Keratinocyte (primary cell): ENCODE measurements at regions not wholly inside any gene's neighbourhood (a gene's known extent, or its start where the extent isn't known, plus 50 kb on each side); places are given as distances from the start of the nearest gene placed in this dataset.

ENCODE experiments used
- DNase-seq: peaks from one replicate; pipeline ENCODE4 v3.0.0-alpha.2; 2011; ENCODE audit warnings: low read depth, missing footprints, low spot score
- FAIRE-seq: peaks from 2 replicates; lab custom pipeline; 2011; peaks lifted over from hg19 to GRCh38; lab: Jason Lieb, UNC
- H2AFZ ChIP-seq: 2 replicates; pipeline ENCODE4 v1.6.0; 2012; ENCODE audit warnings: low read length, control low read depth, inconsistent platforms; ENCODE audit not compliant: control insufficient read depth
- H3K27ac ChIP-seq: 2 replicates; pipeline ENCODE4 v1.5.1; 2011; ENCODE audit warnings: low read length; ENCODE audit not compliant: control insufficient read depth, insufficient read depth
- H3K27me3 ChIP-seq: 3 replicates; pipeline ENCODE4 v1.6.0; 2011; ENCODE audit warnings: low read length; ENCODE audit not compliant: control insufficient read depth, insufficient read depth; ENCODE audit errors: extremely low read depth
- H3K36me3 ChIP-seq, 2 experiments: 2 replicates in 1 of 2; 3 replicates in 1 of 2; pipeline ENCODE4 v1.5.1; 2011; ENCODE audit warnings: low read length in 2 of 2, mild to moderate bottlenecking in 1 of 2; ENCODE audit not compliant: control insufficient read depth in 2 of 2, insufficient read depth in 2 of 2; ENCODE audit errors: extremely low read depth in 1 of 2
- H3K4me1 ChIP-seq: 3 replicates; pipeline ENCODE4 v1.5.1; 2011; ENCODE audit warnings: low read length; ENCODE audit not compliant: control insufficient read depth, insufficient read depth; ENCODE audit errors: extremely low read depth
- H3K4me2 ChIP-seq: 3 replicates; pipeline ENCODE4 v1.6.0; 2011; ENCODE audit warnings: low read depth, low read length; ENCODE audit not compliant: control insufficient read depth, insufficient read depth; ENCODE audit errors: extremely low read depth
- H3K4me3 ChIP-seq, 3 experiments: fragments of 200-600 bp in 1 of 3; sonication (generic) in 1 of 3; 2 replicates in 2 of 3; 3 replicates in 1 of 3; pipeline ENCODE4 v1.5.1; 2011 to 2016; ENCODE audit warnings: low read length in 3 of 3, mild to moderate bottlenecking in 3 of 3, control low read depth in 2 of 3, inconsistent platforms in 1 of 3, low read depth in 1 of 3, mixed read lengths in 1 of 3, mixed run types in 1 of 3, moderate library complexity in 1 of 3; ENCODE audit not compliant: control insufficient read depth in 2 of 3, insufficient read depth in 2 of 3; ENCODE audit errors: extremely low read depth in 1 of 3
- H3K79me2 ChIP-seq: 2 replicates; pipeline ENCODE4 v1.6.0; 2012; ENCODE audit warnings: low read length; ENCODE audit not compliant: control insufficient read depth, insufficient read depth
- H3K9ac ChIP-seq: 3 replicates; pipeline ENCODE4 v1.6.0; 2011; ENCODE audit warnings: low read length; ENCODE audit not compliant: control insufficient read depth, insufficient read depth; ENCODE audit errors: extremely low read depth
- H3K9me1 ChIP-seq: 3 replicates; pipeline ENCODE4 v1.6.0; 2011; ENCODE audit warnings: low read length; ENCODE audit not compliant: control insufficient read depth, insufficient read depth; ENCODE audit errors: extremely low read depth
- H3K9me3 ChIP-seq: 2 replicates; pipeline ENCODE4 v1.5.1; 2012; ENCODE audit warnings: low read depth, low read length; ENCODE audit not compliant: control insufficient read depth
- H4K20me1 ChIP-seq: 3 replicates; pipeline ENCODE4 v1.6.0; 2011; ENCODE audit warnings: low read length; ENCODE audit not compliant: control insufficient read depth, insufficient read depth; ENCODE audit errors: extremely low read depth
- CTCF ChIP-seq, 3 experiments: IDR thresholded peaks in 1 of 3; conservative IDR thresholded peaks in 1 of 3; optimal IDR thresholded peaks in 1 of 3; 2 replicates in 2 of 3; 3 replicates in 1 of 3; pipeline versions ENCODE3 to v1.5.1; 2011; ENCODE audit warnings: low read length in 3 of 3, mild to moderate bottlenecking in 3 of 3, moderate library complexity in 2 of 3, control low read depth in 1 of 3, inconsistent platforms in 1 of 3; ENCODE audit not compliant: insufficient read depth in 2 of 3; ENCODE audit errors: extremely low read depth in 1 of 3
- EZH2 ChIP-seq: IDR thresholded peaks from one replicate; pipeline ENCODE4 v1.6.1; 2012; ENCODE audit warnings: inconsistent platforms, mild to moderate bottlenecking, low read length, moderate library complexity
- dilution Hi-C: fragments of 300-500 bp; cut with MboI; formaldehyde crosslinking; loops from one replicate; pipeline ENCODE4 v1.7.0; 2020; ENCODE audit warnings: low sequenced_read_pairs; ENCODE audit not compliant: extremely low pct_ligation_motif_present

- H3K9me1 ChIP-seq, result no peaks in the 10 kb centered on the region
- no peak for FAIRE-seq
- dilution Hi-C loops, result no loop called here
These were observed 157.3 kb downstream of the ETS2 start for GRCh38 chr21:38963006-38963405.

GRCh38 chr21:38960251-38960650 is 154.5 kb downstream of the ETS2 start:
- no peaks in the 10 kb centered on the region for H3K36me3 ChIP-seq
- no peaks in the 10 kb centered on the region for H3K79me2 ChIP-seq
- TF ChIP-seq CTCF (optimal IDR thresholded peaks at IDR 0.05 in 1 of 3, IDR thresholded peaks at IDR 0.05 in 1 of 3, conservative IDR thresholded peaks at IDR 0.05 in 1 of 3; ENCODE audit: extremely low read depth in 1 of 3, insufficient read depth in 2 of 3, low read length in 3 of 3), result no peak
- no peak for TF ChIP-seq EZH2
- no peaks in the 10 kb centered on the region for H3K9me3 ChIP-seq
- no peaks in the 10 kb centered on the region for H3K9me1 ChIP-seq
- H3K27me3 ChIP-seq, result no peaks in the 10 kb centered on the region
- dilution Hi-C loops, result no loop called here
- no peak overlapping the region for H3K4me2 ChIP-seq
- H3K4me3 ChIP-seq, result no peak overlapping the region
- no peaks in the 10 kb centered on the region for H4K20me1 ChIP-seq
- no peak for DNase-seq
- FAIRE-seq, result no peak
- H2AFZ ChIP-seq, result no peak overlapping the region
- H3K4me1 ChIP-seq, result peaks cover 39% of the 10 kb centered on the region
- H3K27ac ChIP-seq, result no peak overlapping the region
- no peak overlapping the region for H3K9ac ChIP-seq

More at GRCh38 chr21:38963006-38963405, 157.3 kb downstream of the ETS2 start:
- Histone ChIP-seq H3K4me3 (no peak overlapping the region), H2AFZ (no peak overlapping the region), H4K20me1 (no peaks in the 10 kb centered on the region), H3K79me2 (no peaks in the 10 kb centered on the region), H3K27ac (no peak overlapping the region), H3K4me1 (peaks cover 16% of the 10 kb centered on the region), H3K9me3 (no peaks in the 10 kb centered on the region), H3K4me2 (no peak overlapping the region), H3K36me3 (no peaks in the 10 kb centered on the region), H3K27me3 (no peaks in the 10 kb centered on the region), H3K9ac (no peak overlapping the region)
- TF ChIP-seq EZH2, result no peak
- TF ChIP-seq CTCF (optimal IDR thresholded peaks at IDR 0.05 in 1 of 3, IDR thresholded peaks at IDR 0.05 in 1 of 3, conservative IDR thresholded peaks at IDR 0.05 in 1 of 3; ENCODE audit: extremely low read depth in 1 of 3, insufficient read depth in 2 of 3, low read length in 3 of 3), result no peak
- DNase-seq, result no peak
